Panc1 (cell line): ENCODE measurements at regions not wholly inside any gene's neighbourhood (a gene's known extent, or its start where the extent isn't known, plus 50 kb on each side); places are given as distances from the start of the nearest gene placed in this dataset.

Experiments
- CTCF ChIP-seq: fragments of 450-650 bp; IDR thresholded peaks from 2 replicates; pipeline ENCODE4 v1.5.1; 2017; ENCODE audit warnings: mild to moderate bottlenecking
- POLR2AphosphoS5 ChIP-seq: IDR thresholded peaks from 2 replicates; pipeline ENCODE4 v1.6.1; 2012; ENCODE audit warnings: mild to moderate bottlenecking, low read depth, low read length, moderate library complexity
- REST ChIP-seq, 2 experiments: IDR thresholded peaks; 2 replicates each; pipeline ENCODE4 v1.6.1; 2011 to 2012; ENCODE audit warnings: low read depth in 2 of 2, control low read depth in 1 of 2, low read length in 1 of 2, mild to moderate bottlenecking in 1 of 2, moderate library complexity in 1 of 2; ENCODE audit not compliant: insufficient read depth in 1 of 2

DNA sequence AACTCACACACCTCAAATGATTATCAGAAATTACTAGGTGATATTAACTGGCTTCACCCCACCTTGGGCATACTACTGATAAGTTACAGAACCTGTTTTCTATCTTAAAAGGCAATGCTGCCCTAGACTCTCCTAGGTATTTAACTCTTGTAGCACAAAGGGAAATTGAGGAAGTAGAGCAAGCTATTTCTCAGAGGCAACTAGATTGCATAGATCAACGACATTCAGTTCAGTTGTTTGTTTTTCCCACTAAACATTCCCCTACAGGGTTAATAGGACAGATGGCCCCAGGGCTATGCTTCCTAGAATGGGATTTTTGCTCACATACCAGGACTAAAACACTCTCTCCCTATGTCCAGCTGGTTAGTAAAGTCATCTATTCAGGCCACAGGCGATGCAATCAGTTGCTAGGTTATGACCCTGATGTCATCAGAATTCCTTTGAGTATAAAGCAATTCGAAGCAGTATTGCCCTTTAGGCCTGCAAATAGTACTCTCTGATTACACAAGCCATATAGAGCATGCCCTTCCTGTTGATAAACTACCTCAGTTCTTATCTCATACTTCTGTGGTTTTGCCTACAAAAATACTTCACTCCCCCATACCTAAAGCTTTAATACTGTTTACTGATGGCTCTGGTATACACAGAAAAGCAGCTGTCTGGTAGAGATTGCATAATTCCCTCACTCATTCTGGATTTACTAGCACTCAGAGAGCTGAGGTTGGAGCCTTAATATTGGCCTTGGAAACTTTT lies 67.4 kb upstream of the ASCC3 start:
- TF ChIP-seq CTCF (no peak), REST (IDR thresholded peaks at IDR 0.05; ENCODE audit: insufficient read depth in 1 of 2, low read depth in 2 of 2, low read length in 1 of 2) (no peak), POLR2AphosphoS5 (no peak)
